ENCODE measurements at regions not wholly inside any gene's neighbourhood (a gene's known extent, or its start where the extent isn't known, plus 50 kb on each side); places are given as distances from the start of the nearest gene placed in this dataset.

DNA sequence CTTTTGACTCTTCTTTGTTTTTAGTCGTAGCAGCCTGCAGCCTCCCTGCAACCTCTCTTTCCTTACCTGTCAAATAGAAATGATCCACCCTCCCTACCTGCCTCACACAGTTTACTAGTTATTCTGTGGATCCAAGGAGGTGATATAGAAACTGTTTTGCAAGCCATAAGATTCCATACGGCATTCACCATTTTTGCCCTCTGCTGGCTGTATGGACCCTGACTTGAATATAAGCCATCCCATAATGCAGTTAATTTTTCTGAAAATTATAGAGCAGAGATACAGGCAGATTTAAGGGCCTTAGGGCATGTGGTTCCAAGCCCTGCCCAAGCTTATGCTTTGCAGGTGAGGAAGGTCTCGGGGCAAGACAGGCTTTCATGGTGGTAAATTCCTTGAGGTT lies 63.8 kb downstream of the CPN2 start:
- Mint-ChIP-seq H3K36me3 (no peaks in the 10 kb centered on the region), H3K27me3 (peaks cover 47% of the 10 kb centered on the region), H3K9me3 (peaks cover 2% of the 10 kb centered on the region), H3K4me3 (no peak overlapping the region), H3K4me1 (no peaks in the 10 kb centered on the region), H3K27ac (no peak overlapping the region)
- POLR2A ChIA-PET = no interaction called here
- DNase-seq (no peak), ATAC-seq (ENCODE audit: low read depth) (no peak)

DNA sequence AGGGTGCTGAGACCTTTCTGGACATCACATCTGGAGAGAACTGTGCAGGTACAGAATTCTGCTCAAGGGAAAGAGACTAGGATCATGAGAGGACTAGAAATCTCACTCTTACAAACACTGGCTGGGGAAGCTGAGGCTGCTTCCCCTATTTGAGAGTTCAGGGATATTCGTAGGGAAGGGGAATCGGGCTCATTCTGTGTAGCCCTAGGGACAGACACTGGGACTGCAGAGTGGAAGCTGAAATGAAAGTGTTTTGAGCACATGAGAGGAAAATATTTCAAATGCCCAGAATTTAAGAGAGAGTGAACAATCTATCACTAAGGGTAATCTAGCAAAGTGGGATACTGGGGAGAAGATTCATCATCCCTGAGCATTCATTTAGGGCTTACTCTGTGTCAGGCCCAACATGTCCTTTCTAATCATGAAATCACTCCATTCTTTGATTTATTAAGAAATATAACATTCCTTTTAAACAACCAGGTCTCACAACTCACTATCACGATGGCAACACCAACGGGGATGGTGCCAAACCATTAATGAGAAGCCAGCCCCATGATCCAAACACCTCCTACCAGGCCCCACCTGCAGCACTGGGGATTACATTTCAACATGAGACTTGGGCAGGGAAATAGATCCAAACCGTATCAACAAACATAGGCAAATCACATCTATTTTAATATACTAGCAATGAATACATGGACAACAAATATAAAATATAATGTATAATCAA lies 63.0 kb downstream of the CPN2 start:
- H3K27ac Mint-ChIP-seq = no peak overlapping the region
- peaks cover 51% of the 10 kb centered on the region for H3K27me3 Mint-ChIP-seq
- DNase-seq = no peak
- peaks cover 2% of the 10 kb centered on the region for H3K9me3 Mint-ChIP-seq
- POLR2A ChIA-PET = no interaction called here
- ATAC-seq (ENCODE audit: low read depth) = no peak
- H3K36me3 Mint-ChIP-seq = no peaks in the 10 kb centered on the region
- H3K4me1 Mint-ChIP-seq = no peaks in the 10 kb centered on the region
- H3K4me3 Mint-ChIP-seq = no peak overlapping the region
